GM18519 (cell line): ENCODE measurements at regions not wholly inside any gene's neighbourhood (a gene's known extent, or its start where the extent isn't known, plus 50 kb on each side); places are given as distances from the start of the nearest gene placed in this dataset.

Source experiments
- ATAC-seq: cut with Tn5 transposase; IDR thresholded peaks from one replicate; pipeline ENCODE4 v1.9.1; 2021; ENCODE audit warnings: mild to moderate bottlenecking, moderate library complexity; ENCODE audit not compliant: unreplicated experiment, low FRiP score

- no peak for ATAC-seq
Observed at GRCh38 chr13:26897706-26898550, 137.3 kb upstream of the GPR12 start.

DNA sequence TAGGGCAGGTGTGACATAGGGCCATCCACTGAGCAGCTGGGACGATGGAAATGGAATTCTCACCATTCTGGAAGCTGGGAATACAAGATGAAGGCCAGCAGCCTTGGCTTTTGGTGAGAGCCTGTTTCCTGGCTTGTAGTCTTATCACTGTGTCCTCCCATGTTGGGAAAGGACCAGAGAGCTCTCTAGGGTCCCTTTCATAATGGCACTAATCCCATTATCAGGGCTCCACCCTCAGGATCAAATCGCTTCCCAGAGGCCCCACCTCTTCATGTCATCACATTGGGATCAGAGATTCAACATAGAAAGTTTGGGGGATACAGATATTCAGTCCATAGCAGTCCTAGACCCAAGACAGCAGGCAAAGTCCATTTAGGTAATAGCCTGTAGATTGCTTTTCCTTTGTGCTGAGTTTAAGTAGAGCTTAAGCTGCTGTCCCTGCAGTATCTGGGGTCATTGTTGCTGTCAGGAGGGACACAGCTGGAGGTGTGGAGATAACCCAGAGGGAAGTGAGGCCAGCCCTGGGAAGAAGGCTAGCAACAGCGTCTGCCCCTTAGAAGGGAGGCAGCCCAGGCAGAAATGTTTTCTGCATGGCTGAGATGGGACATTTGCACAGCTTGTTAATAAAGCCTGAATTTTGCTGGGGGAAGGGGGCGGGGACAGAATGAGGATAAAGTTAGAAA is 136.5 kb upstream of the GPR12 start:
- no peak for ATAC-seq

DNA sequence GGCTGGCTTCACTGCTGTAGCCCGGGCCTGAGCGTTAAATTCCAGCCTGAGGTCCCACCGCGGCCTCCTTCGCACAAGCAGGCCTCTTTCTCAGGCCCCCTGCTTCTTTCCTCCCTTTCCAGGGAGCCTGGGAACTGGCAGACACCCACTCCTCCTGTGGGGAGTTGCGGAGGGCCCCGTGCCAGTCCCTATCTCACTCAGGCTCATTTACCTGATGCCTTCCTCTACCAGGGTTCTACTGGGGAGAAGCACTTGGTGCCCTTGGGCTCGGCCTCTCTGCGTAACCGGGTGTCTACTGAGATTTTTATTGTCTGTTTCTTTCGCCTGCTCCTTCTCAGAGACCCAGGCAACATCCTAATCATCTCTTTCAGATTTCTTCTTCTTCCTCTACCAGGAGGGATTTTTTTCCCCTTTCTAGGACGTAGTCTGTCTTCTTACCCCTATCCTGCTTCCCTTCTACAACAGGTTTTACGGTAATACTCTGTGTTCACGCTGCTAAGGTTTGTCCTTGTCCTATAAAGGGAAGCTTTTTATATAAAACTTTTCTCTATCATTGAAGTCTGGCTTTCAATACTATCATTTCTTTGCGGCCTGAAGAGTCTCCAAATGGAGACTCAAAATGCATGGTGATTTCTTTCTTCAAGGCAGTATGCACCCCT is 135.4 kb upstream of the GPR12 start:
- ATAC-seq = no peak

DNA sequence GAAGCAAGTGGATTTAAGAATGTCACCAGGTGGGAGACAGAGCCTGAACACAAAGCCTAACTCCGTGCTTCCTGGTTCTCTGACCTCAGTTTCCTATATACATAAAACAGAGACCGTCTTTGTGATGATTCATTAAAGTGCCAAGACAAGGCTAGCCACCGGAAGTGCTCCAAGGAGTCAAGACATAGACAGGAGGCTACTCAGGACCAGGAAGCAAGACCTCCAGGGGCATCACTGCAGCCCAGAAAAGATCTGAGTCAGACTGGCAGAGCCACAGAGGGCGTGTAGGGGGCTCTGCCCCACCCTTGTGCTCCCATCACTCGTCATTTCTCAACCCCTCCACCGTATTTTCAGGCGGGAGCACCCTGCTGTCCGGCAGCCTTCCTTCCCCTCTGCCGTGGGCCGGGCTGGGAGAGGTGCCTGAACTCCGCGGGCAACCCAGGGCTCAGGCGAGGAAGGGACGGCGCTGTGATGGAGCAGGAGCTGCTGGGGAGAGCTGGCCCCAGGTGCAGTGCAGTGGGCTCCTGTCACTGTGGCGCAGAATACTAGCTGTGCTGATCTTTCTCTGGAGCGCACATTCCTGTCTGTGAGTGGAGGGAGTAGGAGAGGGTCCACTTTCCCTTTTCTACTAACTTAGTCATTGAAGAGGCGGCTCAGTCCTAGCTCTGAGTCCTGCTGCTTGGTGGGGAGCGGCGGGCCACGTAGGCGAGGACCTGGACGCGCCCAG is 134.7 kb upstream of the GPR12 start:
- no peak for ATAC-seq

DNA sequence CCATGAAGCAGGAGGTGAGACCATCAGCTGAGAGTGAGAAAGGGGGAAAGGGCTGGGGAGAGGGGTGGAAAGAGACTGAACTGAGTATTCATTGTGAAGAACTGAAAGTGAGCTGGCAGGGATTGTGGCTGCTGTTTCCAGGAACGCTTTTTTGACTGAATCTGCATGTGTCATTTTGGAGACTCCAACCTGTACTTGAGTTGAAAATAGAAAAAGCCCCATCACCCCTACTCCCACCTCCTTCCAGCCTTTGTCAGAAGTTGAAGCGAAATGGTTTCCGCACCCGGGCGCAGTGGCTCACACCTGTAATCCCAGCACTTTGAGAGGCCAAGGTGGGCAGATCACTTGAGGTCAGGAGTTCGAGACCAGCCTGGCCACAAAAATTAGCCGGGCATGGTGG is 128.0 kb upstream of the GPR12 start:
- no peak for ATAC-seq

DNA sequence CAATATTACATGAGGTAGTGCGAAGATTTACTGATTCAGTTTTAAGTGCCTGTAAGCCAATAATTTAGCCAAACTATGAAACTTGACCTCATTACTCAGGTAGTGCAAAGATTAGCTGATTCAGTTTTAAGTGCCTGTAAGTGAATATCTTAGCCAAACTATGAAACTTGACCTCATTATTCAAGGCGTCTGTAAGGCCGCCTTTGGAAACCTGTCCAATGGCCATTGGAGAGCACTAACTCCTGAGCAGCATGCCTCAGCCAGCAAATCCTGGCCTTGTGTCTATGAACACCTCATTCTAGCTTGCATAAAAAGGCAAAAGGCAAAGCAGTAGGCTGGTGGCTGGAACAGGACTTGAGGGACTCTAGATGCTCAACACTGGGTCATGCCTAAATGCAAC is 127.0 kb upstream of the GPR12 start:
- ATAC-seq = no peak

- ATAC-seq = no peak
Observed at GRCh38 chr13:26883613-26884257, 123.1 kb upstream of the GPR12 start.

DNA sequence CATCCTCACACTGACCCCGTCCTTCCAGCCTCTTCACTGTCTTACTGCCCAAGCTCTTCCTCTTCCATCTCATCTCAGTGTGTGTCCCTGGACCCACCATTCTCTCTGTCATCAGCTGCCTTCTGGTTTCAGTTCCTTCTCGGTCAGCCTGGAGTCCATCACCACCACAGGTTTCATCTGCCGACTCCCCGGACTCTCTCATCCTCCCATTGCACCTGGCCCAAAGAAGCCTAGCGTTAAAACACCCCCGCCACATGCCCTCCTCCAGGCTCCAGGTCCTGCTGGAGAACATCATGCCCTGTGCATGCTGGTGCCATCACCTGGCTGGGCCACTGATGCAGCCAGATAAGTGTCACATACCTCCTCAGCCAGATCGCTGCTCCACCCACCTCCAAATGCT is 122.1 kb upstream of the GPR12 start:
- ATAC-seq = no peak

GRCh38 chr13:26881154-26881553 is 120.6 kb upstream of the GPR12 start:
- ATAC-seq = no peak

DNA sequence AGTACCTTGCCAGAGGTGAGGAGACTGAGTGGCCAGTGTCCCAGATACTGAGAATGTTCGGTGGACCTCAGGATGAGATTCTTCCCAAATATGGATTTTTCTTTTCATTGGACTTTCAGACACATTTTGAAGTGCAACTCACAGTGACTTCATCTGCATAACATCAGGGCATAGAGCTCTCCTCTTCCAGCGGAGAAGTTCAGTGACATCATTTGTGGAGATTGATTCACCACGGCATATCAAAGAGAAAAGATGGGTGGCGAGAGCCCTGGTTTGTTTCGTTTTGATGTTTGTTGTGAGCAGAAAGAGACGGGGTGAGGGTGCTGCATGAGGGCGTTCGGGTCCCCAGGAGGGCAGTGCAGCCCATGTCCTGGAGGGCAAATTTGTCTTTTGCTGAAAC is 120.1 kb upstream of the GPR12 start:
- no peak for ATAC-seq

- ATAC-seq = no peak
Observed at GRCh38 chr13:26878438-26878837, 117.9 kb upstream of the GPR12 start.

GRCh38 chr13:26873386-26873698 is 112.8 kb upstream of the GPR12 start:
- no peak for ATAC-seq

DNA sequence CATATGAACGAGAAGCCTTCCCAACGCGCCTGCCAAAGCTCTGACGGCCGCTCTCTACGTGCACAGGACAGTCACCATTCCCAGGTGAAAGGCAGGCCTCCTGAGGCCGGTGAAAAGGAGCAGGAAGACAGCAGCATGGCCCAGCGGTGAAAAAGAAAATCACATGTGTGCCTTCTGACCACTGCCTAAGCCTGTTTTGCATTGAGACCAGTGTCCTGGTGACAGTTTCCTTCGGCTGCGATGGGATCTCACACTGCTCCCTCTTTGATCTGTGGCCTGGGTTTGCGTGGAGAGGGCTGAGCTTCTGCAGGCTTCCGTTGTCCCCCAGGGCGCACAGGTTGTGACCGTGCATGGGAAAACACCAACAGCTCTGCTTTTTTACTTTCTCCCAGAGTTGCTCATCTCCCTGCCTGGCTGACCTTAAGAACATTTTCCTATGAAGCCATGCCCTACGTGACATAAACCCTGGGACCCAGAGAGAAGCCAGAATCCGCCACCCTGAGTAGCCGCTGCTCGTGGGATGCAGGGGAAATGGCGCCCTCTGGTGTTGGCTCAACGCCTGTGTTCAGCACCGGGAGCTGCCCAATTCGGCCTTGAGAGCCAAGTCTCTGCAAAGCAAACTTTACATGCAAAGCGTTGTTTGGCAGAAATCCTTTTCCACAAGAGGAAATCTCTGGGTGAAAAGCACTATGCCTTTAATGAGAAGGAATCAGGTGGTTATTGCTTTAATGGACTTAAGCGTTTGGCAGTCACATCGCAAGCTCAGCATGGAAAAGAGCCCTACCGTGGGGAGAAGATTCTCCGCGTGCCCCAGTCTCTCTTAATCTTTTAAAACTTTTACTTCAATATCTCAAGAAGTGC is 112.2 kb upstream of the GPR12 start:
- no peak for ATAC-seq

GRCh38 chr13:26867451-26868091 is 107.0 kb upstream of the GPR12 start:
- no peak for ATAC-seq

DNA sequence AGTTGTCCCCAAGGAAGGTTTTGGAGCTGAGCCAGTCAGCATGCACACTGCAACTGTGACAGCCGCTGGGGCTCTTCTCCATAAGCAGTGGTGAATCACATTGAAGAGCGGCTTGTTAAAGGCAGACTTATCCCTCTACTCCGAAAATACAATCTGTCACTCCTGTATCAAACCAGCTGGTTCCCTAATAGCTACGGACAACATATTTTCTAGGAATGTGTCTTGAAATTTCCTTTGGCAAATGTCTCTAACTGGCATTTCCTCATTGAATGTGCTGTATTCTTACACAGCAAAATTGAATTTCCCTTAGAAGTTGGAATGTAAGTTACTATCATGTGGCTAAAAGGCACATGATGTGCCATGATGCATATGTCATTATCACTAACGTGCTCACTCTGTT is 104.0 kb upstream of the GPR12 start:
- ATAC-seq = no peak

DNA sequence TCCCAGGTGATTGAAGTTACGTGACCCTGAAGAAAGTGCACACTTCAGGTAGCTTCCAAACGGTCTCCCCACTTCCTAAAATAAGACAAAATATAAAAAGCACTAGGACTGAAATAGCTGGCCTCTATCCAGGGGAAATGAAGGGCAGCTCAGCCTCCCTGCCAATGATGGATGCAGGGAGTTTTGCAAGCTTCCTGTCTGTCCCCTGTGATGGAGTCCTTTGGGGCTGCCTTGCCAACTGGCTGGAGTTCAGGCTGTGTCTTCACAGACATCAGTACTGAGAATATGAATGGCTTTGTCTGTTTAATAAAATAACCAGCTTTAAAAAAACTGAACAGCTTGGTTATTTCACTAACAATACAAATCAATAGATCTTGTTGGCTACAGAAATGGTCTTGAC is 101.4 kb upstream of the GPR12 start:
- no peak for ATAC-seq

GRCh38 chr13:26855921-26856320 is 95.3 kb upstream of the GPR12 start:
- ATAC-seq = no peak

GRCh38 chr13:26855071-26855470 is 94.5 kb upstream of the GPR12 start:
- ATAC-seq = no peak

GRCh38 chr13:26853323-26853722 is 92.7 kb upstream of the GPR12 start:
- ATAC-seq = no peak
